RWPE1 (cell line): ENCODE measurements at regions not wholly inside any gene's neighbourhood (a gene's known extent, or its start where the extent isn't known, plus 50 kb on each side); places are given as distances from the start of the nearest gene placed in this dataset.

ENCODE experiments used
- CTCF ChIA-PET: fragments of 350-600 bp; sonication (Branson Sonifier 250); formaldehyde crosslinking; extraction: SDS; loops from one replicate; lab custom pipeline; 2021; lab: Yijun Ruan, JAX
- POLR2A ChIA-PET: fragments of 400-600 bp; formaldehyde crosslinking; extraction: SDS; loops from one replicate; lab custom pipeline; 2020; ENCODE audit warnings: antibody characterized with exemption; ENCODE audit not compliant: low non-redundant PET; lab: Yijun Ruan, JAX
- DNase-seq: peaks from one replicate; pipeline ENCODE4 v3.0.0; 2012; ENCODE audit warnings: low spot score
- H3K27ac ChIP-seq: fragments of 450-650 bp; 2 replicates; pipeline ENCODE4 v1.5.1; 2017
- CTCF ChIP-seq: fragments of 450-650 bp; conservative IDR thresholded peaks from 2 replicates; pipeline ENCODE4 v1.5.1; 2017; ENCODE audit warnings: low read depth, mild to moderate bottlenecking

GRCh38 chr5:167944121-167944852 is 347.2 kb upstream of the WWC1 start:
- POLR2A ChIA-PET = no interaction called here

GRCh38 chr5:167945542-167946384 is 345.7 kb upstream of the WWC1 start:
- peak overlapping the region; percentile 92 for H3K27ac ChIP-seq
- peak; percentile 72 for DNase-seq
- TF ChIP-seq CTCF = no peak
- ChIA-PET CTCF (interaction anchor here (1.2 kb wide), 1 partner anchor 222 kb away, joined by 4 read pairs; no protein-coding TSS in a partner anchor), POLR2A (no interaction called here)

More at GRCh38 chr5:167944121-167944852, 347.2 kb upstream of the WWC1 start:
- H3K27ac ChIP-seq = peak overlapping the region; percentile 56
- DNase-seq = no peak
- no peak for TF ChIP-seq CTCF
- CTCF ChIA-PET = interaction anchor here (0.6 kb wide), 1 partner anchor 803 kb away, joined by 4 read pairs; no protein-coding TSS in a partner anchor

- TF ChIP-seq CTCF = no peak
- ChIA-PET POLR2A (no interaction called here), CTCF (no interaction called here)
- no peak for DNase-seq
- peak overlapping the region; percentile 92; the same call in 1 of the 2 replicates for H3K27ac ChIP-seq
These were observed 344.1 kb upstream of the WWC1 start for GRCh38 chr5:167947306-167947705.

GRCh38 chr5:167948251-167948650 is 343.2 kb upstream of the WWC1 start:
- POLR2A ChIA-PET = no interaction called here
- CTCF ChIA-PET = no interaction called here
- no peak for TF ChIP-seq CTCF
- no peak for DNase-seq
- no peak overlapping the region for H3K27ac ChIP-seq

- POLR2A ChIA-PET = no interaction called here
- CTCF ChIA-PET = no interaction called here
- H3K27ac ChIP-seq = no peak overlapping the region
- DNase-seq = no peak
- TF ChIP-seq CTCF = no peak
These were observed 342.0 kb upstream of the WWC1 start for GRCh38 chr5:167949435-167949834.

GRCh38 chr5:167950126-167950721 is 341.2 kb upstream of the WWC1 start:
- TF ChIP-seq CTCF = no peak
- no peak for DNase-seq

More at GRCh38 chr5:167950126-167950721, 341.2 kb upstream of the WWC1 start:
- H3K27ac ChIP-seq = peak overlapping the region; percentile 27; the same call in 1 of the 2 replicates
- POLR2A ChIA-PET = no interaction called here
- CTCF ChIA-PET = interaction anchor here (0.7 kb wide), 1 partner anchor 126 kb away, joined by 3 read pairs; no protein-coding TSS in a partner anchor
